ENCODE measurements at regions not wholly inside any gene's neighbourhood (a gene's known extent, or its start where the extent isn't known, plus 50 kb on each side); places are given as distances from the start of the nearest gene placed in this dataset.

- TF ChIP-seq ZNF462 (CRISPR knock-in tag; IDR thresholded peaks at IDR 0.05): no peak
- TF ChIP-seq ETS1 (IDR thresholded peaks at IDR 0.05): no peak
- no peak for TF ChIP-seq REST (IDR thresholded peaks at IDR 0.05; ENCODE audit: unreplicated experiment)
- TF ChIP-seq EZH2 (IDR thresholded peaks at IDR 0.05; ENCODE audit: low read depth, unreplicated experiment): no peak
Observed at GRCh38 chr11:109789901-109790300, 303.3 kb upstream of the ZC3H12C start (continued).

- H3K27ac Mint-ChIP-seq: no peak overlapping the region
- Histone ChIP-seq H3K9me2 (ENCODE audit: insufficient read depth) (no peaks in the 10 kb centered on the region; the same call in 1 of the 2 replicates), H3K27me3 (ENCODE audit: insufficient read depth) (no peaks in the 10 kb centered on the region), H3K36me3 (ENCODE audit: insufficient read depth) (no peaks in the 10 kb centered on the region), H3K79me2 (replicated peaks; ENCODE audit: insufficient read depth) (no peaks in the 10 kb centered on the region), H3K27ac (ENCODE audit: low read depth) (no peak overlapping the region), H2AFZ (no peak overlapping the region), H3K4me1 (ENCODE audit: insufficient read depth) (no peaks in the 10 kb centered on the region), H3K4me2 (no peak overlapping the region), H4K20me1 (replicated peaks; ENCODE audit: insufficient read depth) (no peaks in the 10 kb centered on the region), H3K4me3 (no peak overlapping the region), H3F3A (replicated peaks; ENCODE audit: low read depth) (no peaks in the 10 kb centered on the region)
- H3K36me3 Mint-ChIP-seq (ENCODE audit: low read depth): no peaks in the 10 kb centered on the region
- ATAC-seq (no peak), DNase-seq (ENCODE audit: low spot score) (no peak)
- H3K27me3 Mint-ChIP-seq (ENCODE audit: insufficient read depth, low read depth, poor library complexity): peaks cover 1% of the 10 kb centered on the region
- H3K9me3 Mint-ChIP-seq: no peaks in the 10 kb centered on the region
- H3K4me1 Mint-ChIP-seq: no peaks in the 10 kb centered on the region
- no peak overlapping the region for H3K4me3 Mint-ChIP-seq
- TF ChIP-seq STAT1 (IDR thresholded peaks at IDR 0.05; ENCODE audit: unreplicated experiment) (no peak), REST (IDR thresholded peaks at IDR 0.05; ENCODE audit: unreplicated experiment) (no peak), CTCF (conservative IDR thresholded peaks at IDR 0.05; ENCODE audit: low read depth in 2 of 2) (no peak), POLR2AphosphoS5 (IDR thresholded peaks at IDR 0.05; ENCODE audit: low read depth) (no peak)
Observed at GRCh38 chr11:109791337-109791736, 301.9 kb upstream of the ZC3H12C start.
